WERI-Rb-1 (cell line): ENCODE measurements at regions not wholly inside any gene's neighbourhood (a gene's known extent, or its start where the extent isn't known, plus 50 kb on each side); places are given as distances from the start of the nearest gene placed in this dataset.

ENCODE experiments used
- DNase-seq: peaks from one replicate; pipeline ENCODE4 v3.0.0-alpha.2; 2020
- H3K27ac ChIP-seq: fragments of 250-450 bp; sonication (Bioruptor Pico); 2 replicates; pipeline ENCODE4 v1.5.1; 2020; ENCODE audit warnings: mild to moderate bottlenecking, moderate library complexity
- H3K27me3 ChIP-seq: fragments of 250-450 bp; sonication (Bioruptor Pico); 2 replicates; pipeline ENCODE4 v1.5.1; 2021; ENCODE audit warnings: mild to moderate bottlenecking, low read depth, moderate library complexity; ENCODE audit not compliant: insufficient read depth, severe bottlenecking
- H3K36me3 ChIP-seq: fragments of 250-450 bp; sonication (Bioruptor Pico); 2 replicates; pipeline ENCODE4 v1.5.1; 2020; ENCODE audit warnings: mild to moderate bottlenecking, moderate library complexity
- H3K4me3 ChIP-seq: 2 replicates; pipeline ENCODE4 v1.5.1; 2011; ENCODE audit warnings: low read depth, mild to moderate bottlenecking, control low read depth, low read length
- H3K9me3 ChIP-seq: fragments of 250-450 bp; sonication (Bioruptor Pico); 2 replicates; pipeline ENCODE4 v1.5.1; 2021; ENCODE audit warnings: mild to moderate bottlenecking, moderate library complexity; ENCODE audit not compliant: severe bottlenecking
- CTCF ChIP-seq: IDR thresholded peaks from 2 replicates; pipeline ENCODE4 v1.5.1; 2011; ENCODE audit warnings: low read depth, mild to moderate bottlenecking, control low read depth, inconsistent platforms, low read length

- DNase-seq: no peak
- Histone ChIP-seq H3K27me3 (no peaks in the 10 kb centered on the region), H3K27ac (no peak overlapping the region), H3K36me3 (no peaks in the 10 kb centered on the region), H3K9me3 (no peaks in the 10 kb centered on the region), H3K4me3 (no peak overlapping the region)
- TF ChIP-seq CTCF: no peak
Measured at GRCh38 chrX:68901519-68901918, 72.7 kb downstream of the EFNB1 start.

DNA sequence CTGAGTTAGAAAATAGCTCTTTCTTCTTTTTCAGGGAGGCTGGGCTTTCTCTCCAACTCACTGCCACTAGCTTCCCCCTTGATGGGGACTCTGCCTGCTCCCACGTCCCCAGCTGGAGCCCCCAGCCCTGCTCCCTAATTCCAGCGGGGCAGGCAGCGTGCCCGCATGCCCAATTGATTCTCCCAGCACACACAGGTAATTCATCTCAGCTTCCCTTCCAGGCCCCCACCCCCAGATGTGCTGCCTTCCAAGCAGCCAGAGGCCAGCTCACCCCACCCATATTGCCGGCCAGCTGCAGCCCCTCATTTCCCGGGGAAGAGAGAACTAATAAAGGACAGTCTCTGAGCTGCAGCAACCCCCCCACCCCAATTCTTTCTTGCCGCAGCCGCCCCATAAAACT is 69.8 kb downstream of the EFNB1 start:
- Histone ChIP-seq H3K9me3 (no peaks in the 10 kb centered on the region), H3K27ac (no peak overlapping the region), H3K4me3 (no peak overlapping the region), H3K36me3 (no peaks in the 10 kb centered on the region), H3K27me3 (peaks cover 10% of the 10 kb centered on the region)
- no peak for DNase-seq
- no peak for TF ChIP-seq CTCF

DNA sequence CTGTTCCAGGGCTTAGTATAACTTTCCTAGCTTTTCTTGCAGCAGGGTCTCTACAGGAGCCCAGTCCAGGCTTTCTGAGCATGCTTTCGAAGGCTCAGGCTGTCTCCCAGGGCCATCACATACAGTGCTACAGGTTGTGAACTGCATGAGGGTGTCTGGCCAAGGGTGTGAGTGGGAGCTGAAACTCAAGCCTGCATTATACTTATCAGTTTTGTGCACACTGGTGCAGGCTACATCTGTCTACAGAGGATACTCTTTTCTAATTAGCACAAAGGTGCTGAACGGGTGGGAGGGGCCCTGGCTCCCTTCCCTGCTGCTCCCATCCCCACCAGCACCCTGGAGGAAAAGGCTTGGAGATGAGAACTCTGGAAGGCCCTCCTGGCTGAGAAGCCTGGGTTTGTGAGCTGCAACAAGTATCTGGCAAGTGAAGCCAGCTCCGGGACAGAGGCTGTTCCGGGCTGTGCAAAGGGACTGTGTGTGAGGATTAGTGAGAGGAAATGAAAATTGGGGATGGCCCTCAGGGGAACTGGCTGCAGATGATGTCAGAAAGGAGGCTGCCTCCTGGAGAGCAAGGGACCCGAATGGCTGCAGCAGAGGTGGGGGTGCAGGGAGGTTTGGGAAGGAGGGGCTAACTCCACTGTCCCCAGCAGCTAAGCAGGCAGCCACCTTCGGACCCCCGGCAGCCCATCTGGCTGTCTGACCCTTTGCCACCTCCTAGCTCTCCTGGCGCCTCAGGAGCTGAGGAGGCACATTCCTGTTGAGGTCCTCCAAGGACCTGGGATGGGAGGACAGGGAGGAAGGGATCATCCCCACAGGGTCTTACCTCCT is 68.5 kb downstream of the EFNB1 start:
- Histone ChIP-seq H3K27ac (no peak overlapping the region), H3K36me3 (no peaks in the 10 kb centered on the region), H3K27me3 (peaks cover 10% of the 10 kb centered on the region), H3K9me3 (no peaks in the 10 kb centered on the region), H3K4me3 (no peak overlapping the region)
- no peak for DNase-seq
- TF ChIP-seq CTCF: no peak

DNA sequence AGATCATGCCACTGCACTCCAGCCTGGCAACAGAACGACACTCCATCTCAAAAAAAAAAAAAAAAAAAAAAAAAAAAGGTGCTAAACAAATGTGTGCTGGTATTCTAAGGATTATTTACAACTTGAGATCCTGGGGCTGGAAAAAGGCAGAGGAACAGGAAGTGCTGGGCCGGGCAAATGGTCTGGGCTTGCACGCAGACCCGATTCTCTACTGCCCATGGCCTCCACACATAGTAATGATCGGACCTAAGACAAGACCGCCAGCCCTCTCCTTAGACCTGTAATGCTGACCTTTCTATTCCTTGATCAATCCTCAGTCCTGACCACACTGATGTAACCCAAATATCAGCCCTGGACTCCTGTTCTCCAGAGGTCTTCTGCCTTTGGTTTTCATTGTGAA is 67.8 kb downstream of the EFNB1 start:
- DNase-seq: no peak
- Histone ChIP-seq H3K27me3 (peaks cover 10% of the 10 kb centered on the region), H3K36me3 (no peaks in the 10 kb centered on the region), H3K4me3 (no peak overlapping the region), H3K27ac (no peak overlapping the region), H3K9me3 (no peaks in the 10 kb centered on the region)
- TF ChIP-seq CTCF: no peak

DNA sequence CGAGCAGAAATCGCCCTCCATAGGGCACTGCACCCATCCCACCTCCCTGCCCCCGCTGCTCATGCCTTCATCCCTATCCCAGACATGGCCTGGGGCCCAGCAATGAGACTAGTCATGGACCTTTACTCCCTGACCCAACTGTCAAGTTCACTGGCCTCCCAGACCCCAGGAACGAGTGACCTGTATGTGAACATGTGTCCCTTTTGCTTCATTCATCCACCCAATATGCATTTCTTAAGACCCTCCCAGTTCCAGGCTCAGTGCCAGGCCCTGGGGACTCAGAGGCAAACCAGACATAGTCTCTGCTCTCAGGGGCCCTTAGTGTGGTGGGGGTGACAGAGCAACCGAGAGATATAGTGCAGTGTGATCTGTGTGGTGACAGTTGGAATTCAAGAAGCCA is 67.0 kb downstream of the EFNB1 start:
- Histone ChIP-seq H3K27ac (no peak overlapping the region), H3K4me3 (no peak overlapping the region), H3K36me3 (no peaks in the 10 kb centered on the region), H3K27me3 (peaks cover 10% of the 10 kb centered on the region), H3K9me3 (no peaks in the 10 kb centered on the region)
- DNase-seq: no peak
- no peak for TF ChIP-seq CTCF

- TF ChIP-seq CTCF: no peak
- Histone ChIP-seq H3K27me3 (peaks cover 10% of the 10 kb centered on the region), H3K4me3 (no peak overlapping the region), H3K36me3 (no peaks in the 10 kb centered on the region), H3K27ac (no peak overlapping the region), H3K9me3 (no peaks in the 10 kb centered on the region)
- no peak for DNase-seq
Measured at GRCh38 chrX:68895341-68895755, 66.5 kb downstream of the EFNB1 start.
